Sigmoid colon (tissue), 4 donors: ENCODE measurements at regions not wholly inside any gene's neighbourhood (a gene's known extent, or its start where the extent isn't known, plus 50 kb on each side); places are given as distances from the start of the nearest gene placed in this dataset.

Experiments
- EP300 ChIP-seq, 4 donors: sonication (generic); formaldehyde crosslinking; IDR thresholded peaks; one replicate each; pipeline ENCODE4 v1.6.1; 2017; ENCODE audit warnings: antibody characterized with exemption in 4 of 4
- POLR2A ChIP-seq, 2 donors: fragments of 450-650 bp; IDR thresholded peaks; one replicate each; pipeline ENCODE4 v1.6.1; 2016; ENCODE audit warnings: antibody characterized with exemption in 2 of 2, mild to moderate bottlenecking in 2 of 2, moderate library complexity in 2 of 2
- POLR2AphosphoS5 ChIP-seq, 4 donors: sonication (generic); formaldehyde crosslinking; IDR thresholded peaks; one replicate each; pipeline ENCODE4 v1.6.1; 2017; ENCODE audit warnings: antibody characterized with exemption in 4 of 4
- TF ChIP-seq, protein P1 (sequence below), 4 experiments: fragments of 450-650 bp in 3 of 4; fragments of 200-600 bp in 1 of 4; IDR thresholded peaks; one replicate each; pipeline ENCODE4 v1.5.1; 2016 to 2019; ENCODE audit warnings: antibody characterized with exemption in 4 of 4, mild to moderate bottlenecking in 3 of 4, moderate library complexity in 2 of 4

DNA sequence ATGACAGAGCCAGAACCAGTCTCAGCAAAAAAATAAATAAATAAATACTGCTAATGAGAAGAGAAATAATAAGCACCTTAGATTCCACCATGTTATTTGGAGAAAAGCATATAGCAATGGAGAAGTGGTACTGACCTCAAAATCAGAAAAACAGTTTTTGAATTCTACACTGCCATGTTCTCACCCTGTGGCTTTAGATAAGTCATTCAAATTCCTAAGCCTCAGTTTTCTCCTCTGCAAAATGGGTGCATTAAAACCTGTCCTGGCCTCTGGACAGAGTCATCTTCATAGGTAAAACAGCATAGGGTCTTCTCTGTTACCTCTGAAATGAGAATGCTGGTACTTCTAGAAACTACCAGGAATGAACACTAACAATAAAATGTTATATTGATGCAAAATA is 62.2 kb upstream of the RMP24 start:
- TF ChIP-seq POLR2AphosphoS5 (IDR thresholded peaks at IDR 0.05) (no peak), POLR2A (IDR thresholded peaks at IDR 0.05) (no peak), EP300 (IDR thresholded peaks at IDR 0.05) (no peak)
- TF ChIP-seq, protein P1, sequence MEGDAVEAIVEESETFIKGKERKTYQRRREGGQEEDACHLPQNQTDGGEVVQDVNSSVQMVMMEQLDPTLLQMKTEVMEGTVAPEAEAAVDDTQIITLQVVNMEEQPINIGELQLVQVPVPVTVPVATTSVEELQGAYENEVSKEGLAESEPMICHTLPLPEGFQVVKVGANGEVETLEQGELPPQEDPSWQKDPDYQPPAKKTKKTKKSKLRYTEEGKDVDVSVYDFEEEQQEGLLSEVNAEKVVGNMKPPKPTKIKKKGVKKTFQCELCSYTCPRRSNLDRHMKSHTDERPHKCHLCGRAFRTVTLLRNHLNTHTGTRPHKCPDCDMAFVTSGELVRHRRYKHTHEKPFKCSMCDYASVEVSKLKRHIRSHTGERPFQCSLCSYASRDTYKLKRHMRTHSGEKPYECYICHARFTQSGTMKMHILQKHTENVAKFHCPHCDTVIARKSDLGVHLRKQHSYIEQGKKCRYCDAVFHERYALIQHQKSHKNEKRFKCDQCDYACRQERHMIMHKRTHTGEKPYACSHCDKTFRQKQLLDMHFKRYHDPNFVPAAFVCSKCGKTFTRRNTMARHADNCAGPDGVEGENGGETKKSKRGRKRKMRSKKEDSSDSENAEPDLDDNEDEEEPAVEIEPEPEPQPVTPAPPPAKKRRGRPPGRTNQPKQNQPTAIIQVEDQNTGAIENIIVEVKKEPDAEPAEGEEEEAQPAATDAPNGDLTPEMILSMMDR (IDR thresholded peaks at IDR 0.05) = no peak
